ENCODE measurements at regions not wholly inside any gene's neighbourhood (a gene's known extent, or its start where the extent isn't known, plus 50 kb on each side); places are given as distances from the start of the nearest gene placed in this dataset.
"Not testable (repeated sequence)": the region's sequence is repeated elsewhere in the genome, so short reads cannot be mapped to it uniquely, and the experiment has no call there.

GRCh38 chr3:145517416-145517815 is 643.6 kb downstream of the PLOD2 start:
- DNase-seq = not testable (repeated sequence)

- DNase-seq = no peak
These were observed 642.3 kb downstream of the PLOD2 start for GRCh38 chr3:145518639-145519038.

GRCh38 chr3:145519398-145520047 is 641.5 kb downstream of the PLOD2 start:
- DNase-seq = no peak

- no peak for DNase-seq
These were observed 638.8 kb downstream of the PLOD2 start for GRCh38 chr3:145522179-145522578.

GRCh38 chr3:145522893-145523651 is 637.9 kb downstream of the PLOD2 start:
- DNase-seq = no peak

- DNase-seq = no peak
These were observed 629.4 kb downstream of the PLOD2 start for GRCh38 chr3:145531548-145531947.

GRCh38 chr3:145533696-145534095 is 627.3 kb downstream of the PLOD2 start:
- no peak for DNase-seq

- DNase-seq = no peak
These were observed 624.5 kb downstream of the PLOD2 start for GRCh38 chr3:145536461-145536860.

GRCh38 chr3:145550522-145550921 is 610.5 kb downstream of the PLOD2 start:
- DNase-seq = no peak

- no peak for DNase-seq
These were observed 603.6 kb downstream of the PLOD2 start for GRCh38 chr3:145557405-145557804.

- no peak for DNase-seq
These were observed 582.5 kb downstream of the PLOD2 start for GRCh38 chr3:145578471-145578870.

GRCh38 chr3:145581694-145582093 is 579.3 kb downstream of the PLOD2 start:
- DNase-seq = no peak

- no peak for DNase-seq
These were observed 556.1 kb downstream of the PLOD2 start for GRCh38 chr3:145604851-145605250.

GRCh38 chr3:145620002-145620401 is 541.0 kb downstream of the PLOD2 start:
- DNase-seq = no peak

- DNase-seq = no peak
These were observed 540.5 kb downstream of the PLOD2 start for GRCh38 chr3:145620486-145620885.

GRCh38 chr3:145623349-145623748 is 537.6 kb downstream of the PLOD2 start:
- no peak for DNase-seq

GRCh38 chr3:145628211-145628610 is 532.8 kb downstream of the PLOD2 start:
- DNase-seq = no peak

GRCh38 chr3:145637105-145637504 is 523.9 kb downstream of the PLOD2 start:
- no peak for DNase-seq

- DNase-seq = no peak
These were observed 521.9 kb downstream of the PLOD2 start for GRCh38 chr3:145639003-145639606.

- DNase-seq = no peak
These were observed 521.1 kb downstream of the PLOD2 start for GRCh38 chr3:145639875-145640274.

GRCh38 chr3:145648396-145648795 is 512.6 kb downstream of the PLOD2 start:
- DNase-seq = no peak

GRCh38 chr3:145649368-145649887 is 511.6 kb downstream of the PLOD2 start:
- DNase-seq = no peak

GRCh38 chr3:145650170-145650569 is 510.8 kb downstream of the PLOD2 start:
- DNase-seq = no peak

- DNase-seq = no peak
These were observed 489.9 kb downstream of the PLOD2 start for GRCh38 chr3:145671121-145671520.

Data from activated CD4-positive, alpha-beta T cell treated with anti-CD3 and anti-CD28 coated beads, Interleukin-2, Interleukin-6, amounts not matched to agents 100 ng/mL and 50 ng/mL, durations not matched to agents 16 hours and 8 hours (primary cell).